ENCODE measurements at regions not wholly inside any gene's neighbourhood (a gene's known extent, or its start where the extent isn't known, plus 50 kb on each side); places are given as distances from the start of the nearest gene placed in this dataset.
"Not testable (repeated sequence)": the region's sequence is repeated elsewhere in the genome, so short reads cannot be mapped to it uniquely, and the experiment has no call there.

GRCh38 chr6:2309122-2309521, 63.7 kb upstream of the GMDS start:
- H3K4me3 ChIP-seq (ENCODE audit: low read length) = no peak overlapping the region
- no peak for DNase-seq (ENCODE audit: low read depth)
- TF ChIP-seq, protein P1, sequence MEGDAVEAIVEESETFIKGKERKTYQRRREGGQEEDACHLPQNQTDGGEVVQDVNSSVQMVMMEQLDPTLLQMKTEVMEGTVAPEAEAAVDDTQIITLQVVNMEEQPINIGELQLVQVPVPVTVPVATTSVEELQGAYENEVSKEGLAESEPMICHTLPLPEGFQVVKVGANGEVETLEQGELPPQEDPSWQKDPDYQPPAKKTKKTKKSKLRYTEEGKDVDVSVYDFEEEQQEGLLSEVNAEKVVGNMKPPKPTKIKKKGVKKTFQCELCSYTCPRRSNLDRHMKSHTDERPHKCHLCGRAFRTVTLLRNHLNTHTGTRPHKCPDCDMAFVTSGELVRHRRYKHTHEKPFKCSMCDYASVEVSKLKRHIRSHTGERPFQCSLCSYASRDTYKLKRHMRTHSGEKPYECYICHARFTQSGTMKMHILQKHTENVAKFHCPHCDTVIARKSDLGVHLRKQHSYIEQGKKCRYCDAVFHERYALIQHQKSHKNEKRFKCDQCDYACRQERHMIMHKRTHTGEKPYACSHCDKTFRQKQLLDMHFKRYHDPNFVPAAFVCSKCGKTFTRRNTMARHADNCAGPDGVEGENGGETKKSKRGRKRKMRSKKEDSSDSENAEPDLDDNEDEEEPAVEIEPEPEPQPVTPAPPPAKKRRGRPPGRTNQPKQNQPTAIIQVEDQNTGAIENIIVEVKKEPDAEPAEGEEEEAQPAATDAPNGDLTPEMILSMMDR (IDR thresholded peaks at IDR 0.05; ENCODE audit: insufficient read depth, low read depth, low read length, missing control alignments) = no peak

DNA sequence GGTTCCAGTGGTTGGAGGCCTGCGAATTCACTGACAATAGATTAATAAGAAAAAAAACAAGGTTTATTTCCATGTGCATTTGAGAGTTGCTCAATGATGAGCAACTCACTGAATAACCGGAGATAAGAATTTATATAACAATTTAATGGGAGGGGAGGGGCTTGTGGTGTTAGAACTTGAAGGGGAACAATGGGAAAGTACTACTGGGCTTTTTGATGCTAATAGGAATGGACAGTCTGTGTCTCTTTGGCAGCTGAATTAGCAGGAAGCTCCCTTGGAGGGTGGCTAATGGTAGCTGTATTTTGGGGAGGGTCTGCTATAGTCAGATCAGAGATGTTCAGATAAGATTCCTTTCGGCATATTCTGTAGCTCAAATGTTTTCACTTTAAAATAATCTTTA, 62.4 kb upstream of the GMDS start:
- TF ChIP-seq, protein P1 (IDR thresholded peaks at IDR 0.05; ENCODE audit: insufficient read depth, low read depth, low read length, missing control alignments) = no peak
- DNase-seq (ENCODE audit: low read depth) = no peak

DNA sequence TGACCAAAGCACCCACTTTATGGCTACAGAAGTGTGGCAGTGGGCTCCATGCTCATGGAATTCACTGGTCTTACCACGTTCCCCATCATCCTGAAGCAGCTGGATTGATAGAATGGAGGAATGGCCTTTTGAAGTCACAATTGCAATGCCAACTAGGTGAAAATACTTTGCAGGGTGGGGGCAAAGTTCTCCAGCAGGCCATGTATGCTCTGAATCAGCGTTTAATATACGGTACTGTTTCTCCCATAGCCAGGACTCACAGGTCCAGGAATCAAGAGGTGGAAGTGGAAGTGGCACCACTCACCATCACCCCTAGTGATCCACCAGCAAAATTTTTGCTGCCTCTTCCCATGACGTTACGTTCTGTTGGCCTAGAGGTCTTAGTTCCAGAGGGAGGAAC, 60.5 kb upstream of the GMDS start:
- H3K4me3 ChIP-seq (ENCODE audit: low read length) = no peak overlapping the region
- TF ChIP-seq, protein P1 (IDR thresholded peaks at IDR 0.05; ENCODE audit: insufficient read depth, low read depth, low read length, missing control alignments) = no peak
- no peak for DNase-seq (ENCODE audit: low read depth)

More for the DNA sequence above, 62.4 kb upstream of the GMDS start:
- no peak overlapping the region for H3K4me3 ChIP-seq (ENCODE audit: low read length)

DNA sequence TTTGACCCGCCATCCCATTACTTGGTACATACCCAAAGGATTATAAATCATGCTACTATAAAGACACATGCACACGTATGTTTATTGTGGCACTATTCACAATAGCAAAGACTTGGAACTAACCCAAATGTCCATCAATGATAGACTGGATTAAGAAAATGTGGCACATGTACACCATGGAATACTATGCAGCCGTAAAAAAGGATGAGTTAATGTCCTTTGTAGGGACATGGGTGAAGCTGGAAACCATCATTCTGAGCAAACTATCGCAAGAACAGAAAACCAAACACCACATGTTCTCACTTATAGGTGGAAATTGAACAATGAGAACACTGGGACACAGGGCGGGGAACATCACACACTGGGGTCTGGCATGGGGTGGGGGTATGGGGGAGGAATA, 57.1 kb upstream of the GMDS start:
- not testable (repeated sequence) for DNase-seq (ENCODE audit: low read depth); H3K4me3 ChIP-seq (ENCODE audit: low read length)

DNA sequence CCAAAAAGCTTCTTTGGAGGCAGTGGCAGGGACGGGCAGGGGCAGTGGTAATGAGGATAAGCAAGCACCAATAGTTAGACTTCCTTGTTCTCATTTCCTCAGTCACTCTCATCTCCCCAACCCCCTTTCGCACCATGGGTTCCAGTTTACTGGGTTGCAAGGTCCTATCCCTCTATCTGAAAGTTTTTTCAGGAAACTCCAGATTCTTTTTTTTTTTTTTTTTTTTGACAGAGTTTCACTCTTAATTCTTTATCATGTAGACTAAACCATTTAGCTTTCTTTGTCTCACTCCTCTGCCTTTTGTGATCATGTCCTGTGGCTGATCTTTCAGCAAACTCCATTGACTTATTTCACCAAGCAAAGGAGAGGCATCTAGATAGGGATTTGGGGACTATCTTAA, 51.4 kb upstream of the GMDS start:
- TF ChIP-seq, protein P1 (IDR thresholded peaks at IDR 0.05; ENCODE audit: insufficient read depth, low read depth, low read length, missing control alignments) = no peak
- no peak for DNase-seq (ENCODE audit: low read depth)
- no peak overlapping the region for H3K4me3 ChIP-seq (ENCODE audit: low read length)

All from epithelial cell of esophagus (primary cell).